ENCODE measurements at regions not wholly inside any gene's neighbourhood (a gene's known extent, or its start where the extent isn't known, plus 50 kb on each side); places are given as distances from the start of the nearest gene placed in this dataset.

DNA sequence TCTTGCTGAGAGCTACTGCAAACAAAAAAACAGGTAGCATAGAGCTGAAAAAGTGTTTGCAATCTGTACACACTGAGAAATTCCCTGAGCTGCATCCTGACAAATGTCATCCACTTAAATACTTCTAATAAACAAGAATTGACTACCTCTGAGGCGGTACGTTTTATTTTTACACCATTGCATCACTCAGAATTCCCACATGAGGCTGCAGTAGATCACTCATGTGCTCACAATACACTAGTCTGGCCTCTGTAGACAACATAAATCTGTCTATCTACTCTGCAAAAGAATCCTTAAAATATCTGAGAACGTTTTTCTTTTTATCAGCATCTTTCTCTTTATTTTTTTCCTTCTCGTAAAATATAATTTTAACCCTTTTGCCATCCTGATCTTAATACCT is 661.4 kb downstream of the EPHA7 start:
- TF ChIP-seq, protein P1, sequence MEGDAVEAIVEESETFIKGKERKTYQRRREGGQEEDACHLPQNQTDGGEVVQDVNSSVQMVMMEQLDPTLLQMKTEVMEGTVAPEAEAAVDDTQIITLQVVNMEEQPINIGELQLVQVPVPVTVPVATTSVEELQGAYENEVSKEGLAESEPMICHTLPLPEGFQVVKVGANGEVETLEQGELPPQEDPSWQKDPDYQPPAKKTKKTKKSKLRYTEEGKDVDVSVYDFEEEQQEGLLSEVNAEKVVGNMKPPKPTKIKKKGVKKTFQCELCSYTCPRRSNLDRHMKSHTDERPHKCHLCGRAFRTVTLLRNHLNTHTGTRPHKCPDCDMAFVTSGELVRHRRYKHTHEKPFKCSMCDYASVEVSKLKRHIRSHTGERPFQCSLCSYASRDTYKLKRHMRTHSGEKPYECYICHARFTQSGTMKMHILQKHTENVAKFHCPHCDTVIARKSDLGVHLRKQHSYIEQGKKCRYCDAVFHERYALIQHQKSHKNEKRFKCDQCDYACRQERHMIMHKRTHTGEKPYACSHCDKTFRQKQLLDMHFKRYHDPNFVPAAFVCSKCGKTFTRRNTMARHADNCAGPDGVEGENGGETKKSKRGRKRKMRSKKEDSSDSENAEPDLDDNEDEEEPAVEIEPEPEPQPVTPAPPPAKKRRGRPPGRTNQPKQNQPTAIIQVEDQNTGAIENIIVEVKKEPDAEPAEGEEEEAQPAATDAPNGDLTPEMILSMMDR (IDR thresholded peaks at IDR 0.05): no peak
- TF ChIP-seq POLR2A (IDR thresholded peaks at IDR 0.05): no peak
- TF ChIP-seq POLR2AphosphoS5 (IDR thresholded peaks at IDR 0.05; ENCODE audit: insufficient read depth in 1 of 2, low read depth in 1 of 2): no peak
